ENCODE measurements at regions not wholly inside any gene's neighbourhood (a gene's known extent, or its start where the extent isn't known, plus 50 kb on each side); places are given as distances from the start of the nearest gene placed in this dataset.
"Not testable (repeated sequence)": the region's sequence is repeated elsewhere in the genome, so short reads cannot be mapped to it uniquely, and the experiment has no call there.

- DNase-seq, result peak; percentile 83
Measured at GRCh38 chr20:53891306-53891894, 179.0 kb downstream of the BCAS1 start.

GRCh38 chr20:53890443-53891305, 179.7 kb downstream of the BCAS1 start:
- peak; percentile 48 for DNase-seq

GRCh38 chr20:53889411-53890148, 180.8 kb downstream of the BCAS1 start:
- no peak for DNase-seq

GRCh38 chr20:53888951-53889350, 181.4 kb downstream of the BCAS1 start:
- DNase-seq, result no peak

- DNase-seq, result no peak
Measured at GRCh38 chr20:53888510-53888909, 181.9 kb downstream of the BCAS1 start.

GRCh38 chr20:53887973-53888372, 182.4 kb downstream of the BCAS1 start:
- no peak for DNase-seq

- peak; percentile 53 for DNase-seq
Measured at GRCh38 chr20:53884859-53885541, 185.4 kb downstream of the BCAS1 start.

GRCh38 chr20:53883098-53883911, 187.1 kb downstream of the BCAS1 start:
- peak; percentile 95 for DNase-seq

GRCh38 chr20:53882438-53882986, 187.9 kb downstream of the BCAS1 start:
- not testable (repeated sequence) for DNase-seq

- DNase-seq, result no peak
Measured at GRCh38 chr20:53881362-53881761, 189.0 kb downstream of the BCAS1 start.

- no peak for DNase-seq
Measured at GRCh38 chr20:53880108-53880641, 190.2 kb downstream of the BCAS1 start.

- DNase-seq, result no peak
Measured at GRCh38 chr20:53879048-53879684, 191.2 kb downstream of the BCAS1 start.

GRCh38 chr20:53878262-53879047, 191.9 kb downstream of the BCAS1 start:
- peak; percentile 23 for DNase-seq

- no peak for DNase-seq
Measured at GRCh38 chr20:53876956-53877355, 193.4 kb downstream of the BCAS1 start.

- no peak for DNase-seq
Measured at GRCh38 chr20:53876470-53876869, 193.9 kb downstream of the BCAS1 start.

- DNase-seq, result no peak
Measured at GRCh38 chr20:53875452-53875851, 194.9 kb downstream of the BCAS1 start.

GRCh38 chr20:53874706-53875105, 195.7 kb downstream of the BCAS1 start:
- DNase-seq, result no peak

GRCh38 chr20:53874104-53874503, 196.3 kb downstream of the BCAS1 start:
- DNase-seq, result no peak

GRCh38 chr20:53873230-53873604, 197.2 kb downstream of the BCAS1 start:
- no peak for DNase-seq

- DNase-seq, result peak; percentile 56
Measured at GRCh38 chr20:53872561-53873229, 197.7 kb downstream of the BCAS1 start.

Data from fibroblast of skin of right biceps (primary cell).